Activated naive CD8-positive, alpha-beta T cell treated with anti-CD3 and anti-CD28 coated beads for 36 hours (primary cell): ENCODE measurements at regions not wholly inside any gene's neighbourhood (a gene's known extent, or its start where the extent isn't known, plus 50 kb on each side); places are given as distances from the start of the nearest gene placed in this dataset.

Experiments
- DNase-seq: peaks from one replicate; pipeline ENCODE4 v3.0.0; 2021
- H3K27ac Mint-ChIP-seq: one replicate; pipeline ENCODE4 v1.8.0; 2022; ENCODE audit warnings: mild to moderate bottlenecking, moderate library complexity, mixed read lengths
- H3K27me3 Mint-ChIP-seq: one replicate; pipeline ENCODE4 v1.8.0; 2022; ENCODE audit warnings: mild to moderate bottlenecking, mixed read lengths
- H3K36me3 Mint-ChIP-seq: one replicate; pipeline ENCODE4 v1.8.0; 2021; ENCODE audit warnings: mild to moderate bottlenecking, mixed read lengths
- H3K4me1 Mint-ChIP-seq: one replicate; pipeline ENCODE4 v1.8.0; 2021; ENCODE audit warnings: mixed read lengths
- H3K4me3 Mint-ChIP-seq: one replicate; pipeline ENCODE4 v1.8.0; 2022; ENCODE audit warnings: mild to moderate bottlenecking, moderate library complexity, mixed read lengths
- H3K9me3 Mint-ChIP-seq: one replicate; pipeline ENCODE4 v1.8.0; 2022; ENCODE audit warnings: mixed read lengths

DNA sequence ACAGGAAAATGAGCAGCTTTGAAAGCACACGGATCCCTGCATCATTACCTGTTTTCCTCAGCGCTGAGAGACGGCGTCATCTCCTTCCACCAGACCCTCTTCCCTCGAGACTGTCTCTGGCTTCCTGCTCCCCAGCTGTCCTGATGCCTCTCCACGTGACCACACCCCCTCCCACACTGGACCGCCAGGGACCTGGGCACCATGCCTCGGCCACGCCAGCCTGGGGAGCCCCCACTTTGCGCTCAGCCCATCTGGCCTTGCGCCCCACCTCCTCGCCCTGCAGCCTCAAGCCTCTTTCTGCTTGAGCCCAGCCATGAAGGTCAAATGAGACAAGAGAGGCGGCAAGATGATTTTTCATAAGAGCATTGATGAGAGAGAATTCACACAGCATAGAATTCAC is 66.0 kb upstream of the ACKR3 start:
- peaks cover 2% of the 10 kb centered on the region for H3K9me3 Mint-ChIP-seq
- no peak overlapping the region for H3K27ac Mint-ChIP-seq
- peaks cover 5% of the 10 kb centered on the region for H3K4me1 Mint-ChIP-seq
- DNase-seq, result no peak
- H3K4me3 Mint-ChIP-seq, result no peak overlapping the region
- peaks cover 12% of the 10 kb centered on the region for H3K27me3 Mint-ChIP-seq
- H3K36me3 Mint-ChIP-seq, result no peaks in the 10 kb centered on the region

DNA sequence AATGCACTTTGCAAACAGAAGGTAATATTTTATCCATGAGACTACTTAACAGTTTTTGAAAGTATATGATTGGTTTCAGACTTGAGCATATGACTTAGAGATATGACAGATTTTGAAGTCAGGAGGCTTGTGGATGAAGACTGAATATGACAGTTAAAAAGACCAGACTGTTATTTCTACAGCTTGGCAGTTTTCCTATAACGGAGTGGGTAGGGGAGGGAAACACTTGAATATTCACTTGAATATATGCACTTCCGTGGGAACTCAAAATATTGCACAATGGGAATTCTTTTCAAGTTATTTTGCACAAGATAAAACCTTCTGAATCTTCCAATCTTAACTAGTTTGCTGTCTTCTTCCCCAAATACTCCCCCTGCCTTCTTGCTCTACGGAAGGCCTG is 64.6 kb upstream of the ACKR3 start:
- DNase-seq, result no peak
- H3K27ac Mint-ChIP-seq, result no peak overlapping the region
- peaks cover 2% of the 10 kb centered on the region for H3K9me3 Mint-ChIP-seq
- no peak overlapping the region for H3K4me3 Mint-ChIP-seq
- H3K27me3 Mint-ChIP-seq, result peaks cover 22% of the 10 kb centered on the region
- H3K36me3 Mint-ChIP-seq, result no peaks in the 10 kb centered on the region
- H3K4me1 Mint-ChIP-seq, result peaks cover 8% of the 10 kb centered on the region

DNA sequence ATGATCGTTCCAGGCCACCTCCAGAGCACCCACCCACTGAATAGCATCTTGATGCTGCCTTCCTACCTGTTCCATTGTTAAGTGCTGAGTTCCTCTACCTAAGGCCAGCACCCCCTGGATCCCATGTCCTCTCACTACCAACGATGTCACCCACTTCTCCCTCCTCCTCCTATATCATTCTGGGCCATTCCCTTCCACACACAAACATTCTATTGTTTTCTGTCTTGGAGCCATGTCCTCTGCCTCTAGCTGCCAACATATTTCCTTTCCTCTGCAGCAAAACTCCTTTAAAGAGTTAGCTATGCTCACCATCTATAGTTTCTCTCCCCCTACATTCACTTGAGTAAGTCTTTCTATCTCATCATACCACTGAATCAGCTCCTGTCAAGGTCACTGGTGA is 64.0 kb upstream of the ACKR3 start:
- H3K27ac Mint-ChIP-seq, result no peak overlapping the region
- H3K4me1 Mint-ChIP-seq, result peaks cover 9% of the 10 kb centered on the region
- no peak for DNase-seq
- peaks cover 25% of the 10 kb centered on the region for H3K27me3 Mint-ChIP-seq
- no peak overlapping the region for H3K4me3 Mint-ChIP-seq
- peaks cover 2% of the 10 kb centered on the region for H3K9me3 Mint-ChIP-seq
- no peaks in the 10 kb centered on the region for H3K36me3 Mint-ChIP-seq

DNA sequence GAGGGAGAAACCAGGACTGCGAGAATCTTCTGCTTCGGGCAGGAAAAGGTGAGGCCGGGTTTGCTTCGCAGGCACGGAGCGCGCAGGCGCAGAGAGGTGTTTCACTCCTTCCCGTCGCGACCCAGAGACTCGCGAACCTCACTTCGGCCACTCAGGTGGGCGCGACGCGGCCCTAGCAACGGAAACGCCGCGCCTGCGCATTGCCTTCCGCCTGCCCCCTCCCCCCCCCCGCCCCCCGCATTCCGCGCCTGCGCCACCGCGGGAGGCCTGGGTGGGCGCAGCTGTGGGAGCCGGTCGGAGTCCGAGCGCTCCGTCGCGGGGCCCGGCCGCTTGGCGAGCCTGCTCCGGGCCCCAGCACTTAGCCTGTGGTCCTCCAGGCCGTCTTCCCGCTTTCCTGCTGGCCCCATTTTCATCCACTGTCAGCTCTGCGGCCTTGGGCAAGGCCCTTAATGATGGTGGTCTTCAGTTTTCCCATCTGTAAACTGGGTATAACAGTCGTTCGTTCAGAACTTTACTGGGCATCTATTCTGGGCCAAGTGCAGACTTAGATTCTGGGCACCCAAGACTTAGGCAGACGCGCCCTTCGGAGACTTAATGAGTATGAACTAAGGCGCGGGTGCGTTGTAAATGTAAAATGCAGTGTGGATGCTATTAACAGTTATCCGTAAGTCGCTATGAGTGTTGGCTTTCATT is 62.1 kb upstream of the ACKR3 start:
- Mint-ChIP-seq H3K36me3 (no peaks in the 10 kb centered on the region), H3K27ac (no peak overlapping the region), H3K4me3 (peak overlapping the region; percentile 72), H3K4me1 (peaks cover 12% of the 10 kb centered on the region), H3K9me3 (peaks cover 2% of the 10 kb centered on the region), H3K27me3 (peaks cover 29% of the 10 kb centered on the region)
- DNase-seq, result peak; percentile 76

DNA sequence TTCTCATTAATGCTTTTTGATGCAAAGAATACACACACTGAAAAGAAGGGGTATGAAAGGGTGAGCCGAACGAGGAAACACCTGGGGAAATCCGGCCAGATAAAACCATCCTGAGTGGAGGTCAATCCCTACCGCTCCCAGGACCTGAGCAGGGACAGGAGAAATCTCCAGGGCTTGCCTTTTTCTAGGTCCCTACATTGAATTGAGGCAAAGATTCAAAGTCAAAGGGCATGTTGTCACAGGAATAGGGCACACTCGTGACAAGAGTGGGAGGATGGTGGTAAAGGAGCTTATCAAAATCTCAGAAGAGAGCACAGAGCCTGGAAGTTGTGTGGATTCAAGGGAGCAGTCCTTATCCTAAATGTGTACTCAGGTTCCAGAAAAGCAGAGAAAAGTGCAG is 61.2 kb upstream of the ACKR3 start:
- Mint-ChIP-seq H3K4me3 (no peak overlapping the region), H3K9me3 (peaks cover 2% of the 10 kb centered on the region), H3K27me3 (peaks cover 29% of the 10 kb centered on the region), H3K27ac (no peak overlapping the region), H3K36me3 (no peaks in the 10 kb centered on the region), H3K4me1 (peaks cover 12% of the 10 kb centered on the region)
- DNase-seq, result no peak

DNA sequence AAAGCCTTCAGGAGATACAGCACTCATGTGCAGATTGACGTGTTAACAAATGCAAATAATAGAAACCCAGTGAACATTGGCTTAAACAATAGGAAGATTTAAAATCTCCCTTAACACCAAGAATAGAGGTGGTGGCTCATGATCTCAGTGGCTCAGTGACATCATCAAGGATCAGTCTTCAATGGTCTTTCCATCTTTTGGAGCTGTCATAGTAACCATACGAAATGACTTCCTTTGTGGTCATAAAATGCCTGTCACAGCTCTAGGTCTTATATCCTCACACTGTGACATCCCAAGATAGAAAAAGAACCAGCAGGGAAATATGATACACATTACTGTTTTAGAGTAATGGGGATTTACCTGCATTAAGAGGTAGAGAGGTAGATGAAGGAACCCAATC is 59.6 kb upstream of the ACKR3 start:
- no peak for DNase-seq
- Mint-ChIP-seq H3K9me3 (no peaks in the 10 kb centered on the region), H3K27me3 (peaks cover 29% of the 10 kb centered on the region), H3K27ac (no peak overlapping the region), H3K4me1 (peaks cover 12% of the 10 kb centered on the region), H3K36me3 (no peaks in the 10 kb centered on the region), H3K4me3 (no peak overlapping the region)

DNA sequence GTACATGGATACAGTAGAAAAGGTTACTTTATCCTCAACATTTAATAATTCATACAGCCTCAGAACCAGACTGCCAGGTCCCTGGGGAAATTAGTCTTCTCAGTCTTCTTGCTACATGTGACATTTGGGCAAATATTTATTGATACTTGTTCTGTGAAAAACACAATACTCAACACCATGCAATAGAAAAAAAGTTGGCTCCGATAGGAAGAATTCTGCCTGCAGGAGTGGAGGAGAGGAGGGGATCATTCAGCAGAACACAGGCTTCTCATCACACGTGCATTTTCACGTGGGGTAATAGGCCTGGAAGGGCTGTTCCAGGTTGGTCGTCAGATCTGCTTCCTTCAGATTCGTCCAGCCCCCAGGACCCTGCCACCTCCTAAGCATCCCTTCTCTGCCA is 58.4 kb upstream of the ACKR3 start:
- no peaks in the 10 kb centered on the region for H3K36me3 Mint-ChIP-seq
- H3K9me3 Mint-ChIP-seq, result no peaks in the 10 kb centered on the region
- H3K4me1 Mint-ChIP-seq, result peaks cover 12% of the 10 kb centered on the region
- DNase-seq, result no peak
- no peak overlapping the region for H3K4me3 Mint-ChIP-seq
- no peak overlapping the region for H3K27ac Mint-ChIP-seq
- peaks cover 29% of the 10 kb centered on the region for H3K27me3 Mint-ChIP-seq

- H3K4me1 Mint-ChIP-seq, result peaks cover 10% of the 10 kb centered on the region
- H3K27ac Mint-ChIP-seq, result no peak overlapping the region
- H3K4me3 Mint-ChIP-seq, result no peak overlapping the region
- H3K36me3 Mint-ChIP-seq, result no peaks in the 10 kb centered on the region
- H3K9me3 Mint-ChIP-seq, result no peaks in the 10 kb centered on the region
- peaks cover 22% of the 10 kb centered on the region for H3K27me3 Mint-ChIP-seq
- no peak for DNase-seq
Observed at GRCh38 chr2:236512267-236512666, 57.4 kb upstream of the ACKR3 start.

GRCh38 chr2:236512902-236513435 is 56.7 kb upstream of the ACKR3 start:
- no peak overlapping the region for H3K4me3 Mint-ChIP-seq
- H3K36me3 Mint-ChIP-seq, result no peaks in the 10 kb centered on the region
- peaks cover 7% of the 10 kb centered on the region for H3K4me1 Mint-ChIP-seq
- H3K27me3 Mint-ChIP-seq, result peaks cover 22% of the 10 kb centered on the region
- peak; percentile 68 for DNase-seq
- H3K27ac Mint-ChIP-seq, result no peak overlapping the region
- no peaks in the 10 kb centered on the region for H3K9me3 Mint-ChIP-seq

GRCh38 chr2:236513956-236514355 is 55.7 kb upstream of the ACKR3 start:
- Mint-ChIP-seq H3K36me3 (no peaks in the 10 kb centered on the region), H3K4me1 (peaks cover 7% of the 10 kb centered on the region), H3K27me3 (peaks cover 14% of the 10 kb centered on the region), H3K9me3 (no peaks in the 10 kb centered on the region), H3K27ac (no peak overlapping the region), H3K4me3 (no peak overlapping the region)
- no peak for DNase-seq

DNA sequence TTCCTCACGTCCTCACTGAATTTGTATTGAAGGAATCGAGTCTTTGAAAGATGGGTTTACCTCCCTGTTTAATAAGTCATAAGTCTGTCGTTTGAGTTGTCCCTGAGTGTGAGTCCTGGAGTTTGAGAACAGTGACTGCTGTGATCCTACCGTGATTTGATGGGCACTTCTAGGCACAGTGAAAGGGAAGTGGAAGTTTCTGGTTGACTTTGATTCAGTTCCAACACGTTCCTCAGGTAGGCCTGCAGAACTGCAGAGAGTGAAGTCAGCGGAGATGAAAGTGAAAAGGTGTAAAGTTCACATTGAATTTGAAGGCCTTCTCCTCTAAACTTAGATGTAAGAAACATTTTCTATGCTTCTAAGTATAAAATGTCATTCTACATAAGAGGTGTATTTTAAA is 52.9 kb upstream of the ACKR3 start:
- no peak overlapping the region for H3K4me3 Mint-ChIP-seq
- H3K27me3 Mint-ChIP-seq, result peaks cover 4% of the 10 kb centered on the region
- no peaks in the 10 kb centered on the region for H3K9me3 Mint-ChIP-seq
- DNase-seq, result no peak
- peaks cover 3% of the 10 kb centered on the region for H3K4me1 Mint-ChIP-seq
- H3K27ac Mint-ChIP-seq, result no peak overlapping the region
- no peaks in the 10 kb centered on the region for H3K36me3 Mint-ChIP-seq

DNA sequence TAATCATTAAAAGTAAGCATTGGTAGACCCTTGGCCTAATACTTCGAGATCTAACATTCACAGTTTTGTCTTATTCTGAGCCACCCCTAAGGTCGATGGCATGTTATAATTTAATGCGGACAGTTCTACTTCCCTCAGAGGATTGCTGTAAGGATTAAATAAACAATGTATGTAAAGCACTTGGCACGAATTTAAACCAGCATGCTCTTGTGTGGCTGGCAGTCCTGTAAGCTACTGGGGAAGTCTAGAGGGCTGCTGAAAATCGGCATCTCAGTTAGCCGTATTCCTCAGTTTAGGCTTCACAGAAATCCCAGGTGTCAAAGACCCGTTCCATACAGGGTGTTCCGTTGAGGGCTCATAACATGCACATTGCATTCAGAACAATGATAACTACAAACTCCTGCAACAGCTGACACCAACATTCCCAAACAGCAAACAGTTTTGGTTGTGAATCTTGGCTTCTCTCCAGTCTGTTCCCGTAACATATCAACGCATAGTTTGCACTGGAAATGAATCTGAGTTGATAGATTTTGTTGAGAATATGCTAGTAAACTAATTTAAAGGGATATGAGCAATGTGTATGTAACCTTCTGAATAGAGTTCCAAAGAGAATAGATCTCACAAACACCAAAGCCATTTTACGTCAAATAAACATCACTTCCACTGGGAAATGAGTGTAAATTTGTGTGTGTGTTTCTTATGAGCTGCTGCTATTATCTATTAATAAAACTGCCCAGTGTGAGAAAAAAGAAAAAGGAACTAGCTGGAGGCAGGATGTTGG is 52.2 kb upstream of the ACKR3 start:
- Mint-ChIP-seq H3K36me3 (no peaks in the 10 kb centered on the region), H3K27me3 (peaks cover under 1% of the 10 kb centered on the region), H3K4me1 (peaks cover under 1% of the 10 kb centered on the region), H3K4me3 (no peak overlapping the region), H3K27ac (no peak overlapping the region), H3K9me3 (no peaks in the 10 kb centered on the region)
- DNase-seq, result no peak
